HepG2 (cell line): ENCODE measurements at regions not wholly inside any gene's neighbourhood (a gene's known extent, or its start where the extent isn't known, plus 50 kb on each side); places are given as distances from the start of the nearest gene placed in this dataset.

Experiments
- ATAC-seq: fragments of 200-7000 bp; cut with Tn5 transposase; 3 replicates; pipeline ENCODE4 v1.9.1; 2020; ENCODE audit warnings: mild to moderate bottlenecking, moderate library complexity
- BruUV-seq: library from RNA; stranded (reverse); fragments of 400-500 nt; replicated peaks from 2 replicates; lab custom pipeline; 2021; lab: Mats Ljungman, UMichigan
- CTCF ChIA-PET: fragments of 300-600 bp; formaldehyde crosslinking; extraction: SDS; loops from one replicate; lab custom pipeline; 2021; ENCODE audit warnings: low total read pairs, inconsistent platforms, low intra/inter-chr PET ratio; lab: Yijun Ruan, JAX
- POLR2A ChIA-PET: fragments of 350-600 bp; sonication (Branson Sonifier 250); formaldehyde crosslinking; loops from one replicate; lab custom pipeline; 2020; ENCODE audit warnings: antibody characterized with exemption, inconsistent platforms; lab: Yijun Ruan, JAX
- DNase-seq: peaks from one replicate; pipeline ENCODE4 v3.0.0-alpha.2; 2015; ENCODE audit warnings: low spot score
- FAIRE-seq: peaks from 3 replicates; lab custom pipeline; 2011; peaks lifted over from hg19 to GRCh38; lab: Jason Lieb, UNC
- H2AFZ ChIP-seq: one replicate; pipeline ENCODE4 v1.6.1; 2011; ENCODE audit warnings: low read length, inconsistent platforms
- H3K27ac ChIP-seq: fragments of 300-600 bp; 3 replicates; pipeline ENCODE4 v1.8.0; 2011; ENCODE audit warnings: mixed run types, mild to moderate bottlenecking, mixed read lengths, low read length, inconsistent platforms; ENCODE audit not compliant: insufficient read depth; ENCODE audit errors: extremely low read length
- H3K27me3 ChIP-seq, 2 experiments: fragments of 200-600 bp in 1 of 2; 2 replicates in 1 of 2; 3 replicates in 1 of 2; pipeline versions ENCODE4 v1.6.0 to v1.8.0; 2011; ENCODE audit warnings: low read length in 2 of 2, mild to moderate bottlenecking in 2 of 2, moderate library complexity in 2 of 2, inconsistent platforms in 1 of 2; ENCODE audit not compliant: insufficient read depth in 2 of 2, control insufficient read depth in 1 of 2
- H3K36me3 ChIP-seq, 2 experiments: fragments of 200-600 bp in 1 of 2; replicated peaks in 1 of 2; 2 replicates in 1 of 2; 3 replicates in 1 of 2; pipeline versions ENCODE4 v1.5.1 to v1.8.0; 2011; ENCODE audit warnings: low read length in 2 of 2, inconsistent platforms in 1 of 2; ENCODE audit not compliant: insufficient read depth in 2 of 2, control insufficient read depth in 1 of 2
- H3K4me1 ChIP-seq: 2 replicates; pipeline ENCODE4 v1.5.1; 2012; ENCODE audit warnings: low read length, inconsistent platforms; ENCODE audit not compliant: insufficient read depth
- H3K4me2 ChIP-seq: 2 replicates; pipeline ENCODE4 v1.6.0; 2011; ENCODE audit warnings: low read depth, low read length, inconsistent platforms
- H3K4me3 ChIP-seq, 3 experiments: fragments of 200-600 bp in 1 of 3; sonication (generic), shearing (Covaris generic) in 1 of 3; replicated peaks in 1 of 3; 2 replicates each; pipeline ENCODE4 v1.5.1; 2011 to 2016; ENCODE audit warnings: low read length in 3 of 3, inconsistent platforms in 2 of 3, low read depth in 2 of 3, mild to moderate bottlenecking in 2 of 3, control low read depth in 1 of 3, mixed read lengths in 1 of 3; ENCODE audit not compliant: insufficient read depth in 1 of 3
- H3K79me2 ChIP-seq: one replicate; pipeline ENCODE4 v1.6.1; 2011; ENCODE audit warnings: low read length, inconsistent platforms; ENCODE audit not compliant: insufficient read depth
- H3K9ac ChIP-seq: 2 replicates; pipeline ENCODE4 v1.6.0; 2011; ENCODE audit warnings: mild to moderate bottlenecking, low read depth, low read length, inconsistent platforms; ENCODE audit not compliant: insufficient read depth
- H3K9me3 ChIP-seq: 2 replicates; pipeline ENCODE4 v1.5.1; 2012; ENCODE audit warnings: mild to moderate bottlenecking, low read length
- H4K20me1 ChIP-seq: 2 replicates; pipeline ENCODE4 v1.6.0; 2011; ENCODE audit warnings: inconsistent platforms, mild to moderate bottlenecking, low read length, moderate library complexity; ENCODE audit not compliant: insufficient read depth
- EED ChIP-seq: sonication (generic); formaldehyde crosslinking; IDR thresholded peaks from 2 replicates; pipeline ENCODE4 v1.5.0; 2020; ENCODE audit warnings: mild to moderate bottlenecking, missing genetic modification reagents
- GATAD1 ChIP-seq: IDR thresholded peaks from 2 replicates; pipeline ENCODE4 v1.6.1; 2016; ENCODE audit warnings: missing genetic modification reagents, missing compliant biosample characterization
- HBP1 ChIP-seq: IDR thresholded peaks from 2 replicates; pipeline ENCODE4 v1.6.1; 2016; ENCODE audit warnings: low read depth, control low read depth
- MAFK ChIP-seq, 2 experiments: IDR thresholded peaks in 1 of 2; conservative IDR thresholded peaks in 1 of 2; 2 replicates each; pipeline ENCODE4 v1.6.1; 2011; ENCODE audit warnings: improper control_type of control experiment in 2 of 2, low read length in 2 of 2
- PTBP1 ChIP-seq: fragments of 200-400 bp; formaldehyde crosslinking; IDR thresholded peaks from 2 replicates; pipeline ENCODE4 v1.6.1; 2018; ENCODE audit warnings: low read length, low read depth; ENCODE audit not compliant: poor library complexity, severe bottlenecking
- U2AF1 ChIP-seq: fragments of 200-400 bp; formaldehyde crosslinking; optimal IDR thresholded peaks from 2 replicates; pipeline ENCODE3; 2017; ENCODE audit warnings: mild to moderate bottlenecking, low read depth, low read length
- YY1 ChIP-seq: IDR thresholded peaks from 2 replicates; pipeline ENCODE4 v1.6.1; 2011; ENCODE audit warnings: low read length, low read depth, moderate library complexity, mild to moderate bottlenecking; ENCODE audit not compliant: insufficient read depth, insufficient replicate concordance
- ZNF550 ChIP-seq: sonication (generic); formaldehyde crosslinking; IDR thresholded peaks from 2 replicates; pipeline ENCODE4 v1.4.0; 2020; ENCODE audit warnings: mild to moderate bottlenecking, missing genetic modification reagents, borderline replicate concordance
- ZNF619 ChIP-seq: sonication (generic); formaldehyde crosslinking; IDR thresholded peaks from 2 replicates; pipeline ENCODE4 v1.4.0; 2020; ENCODE audit warnings: mild to moderate bottlenecking, missing genetic modification reagents
- ZNF709 ChIP-seq: sonication (generic); formaldehyde crosslinking; IDR thresholded peaks from 2 replicates; pipeline ENCODE4 v1.5.0; 2020; ENCODE audit warnings: mild to moderate bottlenecking, missing genetic modification reagents
- ZNF746 ChIP-seq: sonication (generic); formaldehyde crosslinking; IDR thresholded peaks from 2 replicates; pipeline ENCODE4 v1.8.0; 2022; ENCODE audit warnings: mild to moderate bottlenecking, missing genetic modification reagents
- WGBS: methylation state at CpG from one replicate; pipeline ENCODE4 v1.1.6; 2017; ENCODE audit warnings: low lambda C conversion rate; 5-methylcytosine and 5-hydroxymethylcytosine counted together
- in situ Hi-C: cut with HindIII; loops from 2 replicates; pipeline ENCODE4 v1.10.0; 2017; ENCODE audit warnings: low pct_unique_long_range_greater_than_20kb; ENCODE audit not compliant: extremely low pct_ligation_motif_present
- intact Hi-C: fragments of 100-400 bp; cut with micrococcal nuclease; formaldehyde crosslinking; loops from one replicate; pipeline ENCODE4 v1.10.0; 2022; ENCODE audit not compliant: unreplicated experiment

- Histone ChIP-seq H3K36me3 (no peaks in the 10 kb centered on the region), H3K4me3 (no peak overlapping the region), H3K27ac (no peak overlapping the region), H3K9ac (no peak overlapping the region), H3K4me1 (no peaks in the 10 kb centered on the region), H4K20me1 (no peaks in the 10 kb centered on the region), H3K79me2 (no peaks in the 10 kb centered on the region), H2AFZ (no peak overlapping the region), H3K4me2 (no peak overlapping the region), H3K9me3 (no peaks in the 10 kb centered on the region), H3K27me3 (no peaks in the 10 kb centered on the region)
- DNase-seq: no peak
- TF ChIP-seq YY1 (no peak), ZNF550 (CRISPR knock-in tag) (no peak), GATAD1 (CRISPR knock-in tag) (no peak), ZNF709 (CRISPR knock-in tag) (no peak), HBP1 (CRISPR knock-in tag) (no peak)
- ChIA-PET CTCF (no interaction called here), POLR2A (no interaction called here)
- 2% methylated on average over 2 of the region's 2 CpGs for WGBS
- intact Hi-C loops: no loop called here
- in situ Hi-C loops: no loop called here
- ATAC-seq: no peak
- BruUV-seq: no TSS peak
- FAIRE-seq: no peak
These were observed 239.0 kb upstream of the NAALADL2 start for GRCh38 chr3:174620138-174620537.

- in situ Hi-C loops (no loop called here), intact Hi-C loops (no loop called here)
- no peaks in the 10 kb centered on the region for H3K9me3 ChIP-seq
- DNase-seq (no peak), FAIRE-seq (no peak), ATAC-seq (no peak)
- CTCF ChIA-PET: no interaction called here
- no peaks in the 10 kb centered on the region for H4K20me1 ChIP-seq
- no peaks in the 10 kb centered on the region for H3K36me3 ChIP-seq
- no peaks in the 10 kb centered on the region for H3K4me1 ChIP-seq
- WGBS: 26% methylated on average over 4 of the region's 4 CpGs
- POLR2A ChIA-PET: no interaction called here
- no peaks in the 10 kb centered on the region for H3K79me2 ChIP-seq
- H3K9ac ChIP-seq: no peak overlapping the region
- H3K4me2 ChIP-seq: no peak overlapping the region
- no peak overlapping the region for H2AFZ ChIP-seq
- no TSS peak for BruUV-seq
- no peaks in the 10 kb centered on the region for H3K27me3 ChIP-seq
- H3K4me3 ChIP-seq: no peak overlapping the region
- no peak overlapping the region for H3K27ac ChIP-seq
- TF ChIP-seq MAFK (conservative IDR thresholded peaks at IDR 0.05 in 1 of 2, IDR thresholded peaks at IDR 0.05 in 1 of 2; ENCODE audit: low read length in 2 of 2) (no peak), ZNF619 (CRISPR knock-in tag) (no peak), U2AF1 (no peak), PTBP1 (no peak), ZNF746 (CRISPR knock-in tag) (no peak), EED (CRISPR knock-in tag) (no peak)
- TF ChIP-seq, all 625 proteins: peak for 0
These were observed 238.2 kb upstream of the NAALADL2 start for GRCh38 chr3:174620855-174621472.
